GM10266 (cell line): ENCODE measurements at regions not wholly inside any gene's neighbourhood (a gene's known extent, or its start where the extent isn't known, plus 50 kb on each side); places are given as distances from the start of the nearest gene placed in this dataset.

Experiments
- DNase-seq: peaks from one replicate; pipeline ENCODE4 v3.0.0; 2012; ENCODE audit errors: extremely low spot score
- TF ChIP-seq, protein P1 (sequence below): IDR thresholded peaks from 2 replicates; pipeline ENCODE4 v1.5.1; 2012; ENCODE audit warnings: mild to moderate bottlenecking, low read depth; ENCODE audit not compliant: control insufficient read depth, insufficient read depth; ENCODE audit errors: missing control alignments

- no peak for DNase-seq
- TF ChIP-seq, protein P1, sequence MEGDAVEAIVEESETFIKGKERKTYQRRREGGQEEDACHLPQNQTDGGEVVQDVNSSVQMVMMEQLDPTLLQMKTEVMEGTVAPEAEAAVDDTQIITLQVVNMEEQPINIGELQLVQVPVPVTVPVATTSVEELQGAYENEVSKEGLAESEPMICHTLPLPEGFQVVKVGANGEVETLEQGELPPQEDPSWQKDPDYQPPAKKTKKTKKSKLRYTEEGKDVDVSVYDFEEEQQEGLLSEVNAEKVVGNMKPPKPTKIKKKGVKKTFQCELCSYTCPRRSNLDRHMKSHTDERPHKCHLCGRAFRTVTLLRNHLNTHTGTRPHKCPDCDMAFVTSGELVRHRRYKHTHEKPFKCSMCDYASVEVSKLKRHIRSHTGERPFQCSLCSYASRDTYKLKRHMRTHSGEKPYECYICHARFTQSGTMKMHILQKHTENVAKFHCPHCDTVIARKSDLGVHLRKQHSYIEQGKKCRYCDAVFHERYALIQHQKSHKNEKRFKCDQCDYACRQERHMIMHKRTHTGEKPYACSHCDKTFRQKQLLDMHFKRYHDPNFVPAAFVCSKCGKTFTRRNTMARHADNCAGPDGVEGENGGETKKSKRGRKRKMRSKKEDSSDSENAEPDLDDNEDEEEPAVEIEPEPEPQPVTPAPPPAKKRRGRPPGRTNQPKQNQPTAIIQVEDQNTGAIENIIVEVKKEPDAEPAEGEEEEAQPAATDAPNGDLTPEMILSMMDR, result no peak
Measured at GRCh38 chr1:221631556-221631955, 110.3 kb downstream of the DUSP10 start.

DNA sequence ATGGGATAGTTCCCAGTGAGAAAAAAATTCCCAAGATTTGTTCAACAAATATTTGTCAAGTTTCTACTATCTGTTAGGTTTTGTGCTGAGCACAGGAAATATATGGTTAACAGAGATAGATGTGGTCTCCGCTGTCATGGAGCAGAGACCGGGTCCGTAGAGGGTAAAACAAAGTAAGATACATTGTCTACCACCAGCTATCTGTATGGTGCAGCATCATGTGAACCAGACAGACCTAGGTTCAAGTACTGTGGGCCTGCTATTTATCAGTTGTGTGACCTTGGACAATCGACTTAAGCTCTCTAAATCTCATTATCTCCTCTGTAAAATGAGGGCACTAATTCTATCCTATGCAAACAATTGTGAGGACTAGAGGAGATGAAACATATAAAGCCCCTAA, 109.8 kb downstream of the DUSP10 start:
- no peak for DNase-seq
- TF ChIP-seq, protein P1, result no peak

DNA sequence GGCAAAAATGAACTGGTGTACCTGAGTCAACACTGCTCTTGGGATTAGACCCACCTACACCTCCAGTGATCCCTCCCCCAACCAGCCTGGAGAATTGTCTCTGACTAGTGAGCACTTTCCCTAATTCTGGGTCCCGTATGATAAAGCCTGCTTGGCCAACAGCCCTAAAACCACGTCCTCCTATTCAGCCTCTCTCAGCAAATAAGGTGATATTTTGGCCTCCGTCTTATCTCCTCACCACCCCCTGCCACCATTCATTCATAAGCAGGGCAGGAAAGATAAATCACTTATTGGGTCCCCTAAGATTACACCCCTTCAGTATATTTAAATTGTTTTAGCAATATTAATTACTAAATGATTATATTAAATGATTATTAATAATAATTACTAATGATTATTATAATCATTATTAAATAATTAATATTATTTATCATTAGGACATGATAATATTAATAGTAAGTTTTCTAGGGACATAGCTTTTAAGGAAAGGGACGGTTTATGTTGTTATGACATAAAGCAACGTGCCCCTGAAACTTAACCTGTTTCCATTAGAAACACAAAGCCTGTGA, 108.0 kb downstream of the DUSP10 start:
- DNase-seq, result no peak
- TF ChIP-seq, protein P1, result no peak

DNA sequence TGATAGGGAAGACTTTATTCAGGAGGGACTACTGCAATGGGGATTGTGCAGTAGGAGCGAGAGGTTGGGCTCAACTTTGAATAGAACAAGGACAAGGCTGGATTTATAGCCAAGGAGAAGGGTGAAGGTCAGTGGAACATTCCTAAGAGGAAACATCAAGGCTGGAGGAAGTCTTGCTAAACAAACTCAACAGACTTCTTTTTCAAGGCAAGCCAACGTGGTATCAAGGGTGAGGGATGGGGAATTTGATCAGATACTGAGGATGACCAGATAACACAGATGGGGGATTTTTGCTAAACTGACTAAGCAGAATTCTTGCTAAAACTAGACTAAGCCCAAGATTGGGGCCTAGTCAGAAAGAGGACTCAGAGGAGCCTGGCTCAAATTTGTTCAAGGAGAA, 107.3 kb downstream of the DUSP10 start:
- TF ChIP-seq, protein P1, result no peak
- DNase-seq, result no peak

GRCh38 chr1:221635305-221635704, 106.6 kb downstream of the DUSP10 start:
- TF ChIP-seq, protein P1, result no peak
- no peak for DNase-seq

DNA sequence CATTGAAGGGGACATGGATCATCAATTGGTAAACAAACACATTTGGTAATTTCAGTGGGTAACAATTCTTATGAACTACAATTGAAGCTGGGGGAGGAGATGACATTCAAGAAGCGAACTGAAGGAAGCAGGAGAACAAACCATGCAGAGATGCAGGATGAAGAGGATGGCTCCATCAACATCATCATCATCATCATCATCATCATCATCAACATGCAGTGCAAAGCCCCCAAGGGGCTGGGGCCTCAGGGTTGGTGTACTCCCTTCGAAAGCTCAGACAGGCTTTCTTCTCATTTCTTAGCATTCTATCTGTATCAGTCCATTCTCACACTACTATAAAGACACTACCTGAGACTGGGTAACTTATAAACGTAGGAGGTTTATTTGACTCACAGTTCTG, 105.8 kb downstream of the DUSP10 start:
- no peak for DNase-seq
- TF ChIP-seq, protein P1, result no peak

GRCh38 chr1:221636967-221637366, 104.9 kb downstream of the DUSP10 start:
- DNase-seq, result no peak
- TF ChIP-seq, protein P1, result no peak
